ENCODE measurements at regions not wholly inside any gene's neighbourhood (a gene's known extent, or its start where the extent isn't known, plus 50 kb on each side); places are given as distances from the start of the nearest gene placed in this dataset.

GRCh38 chr9:28212979-28213378 is 639.7 kb upstream of the C9orf72 start (continued):
- no peak for TF ChIP-seq CBFB (CRISPR knock-in tag; IDR thresholded peaks at IDR 0.05)
- no peak for TF ChIP-seq ZBTB5 (IDR thresholded peaks at IDR 0.05)
- TF ChIP-seq SRSF1 (IDR thresholded peaks at IDR 0.05; ENCODE audit: low read depth, low read length): no peak
- TF ChIP-seq POLR3A (IDR thresholded peaks at IDR 0.05; ENCODE audit: borderline replicate concordance, extremely low read depth, insufficient read depth, insufficient read length): no peak
- TF ChIP-seq ZFP1 (CRISPR knock-in tag; IDR thresholded peaks at IDR 0.05): no peak
- TF ChIP-seq HMG20A (CRISPR knock-in tag; conservative IDR thresholded peaks at IDR 0.05): no peak

DNA sequence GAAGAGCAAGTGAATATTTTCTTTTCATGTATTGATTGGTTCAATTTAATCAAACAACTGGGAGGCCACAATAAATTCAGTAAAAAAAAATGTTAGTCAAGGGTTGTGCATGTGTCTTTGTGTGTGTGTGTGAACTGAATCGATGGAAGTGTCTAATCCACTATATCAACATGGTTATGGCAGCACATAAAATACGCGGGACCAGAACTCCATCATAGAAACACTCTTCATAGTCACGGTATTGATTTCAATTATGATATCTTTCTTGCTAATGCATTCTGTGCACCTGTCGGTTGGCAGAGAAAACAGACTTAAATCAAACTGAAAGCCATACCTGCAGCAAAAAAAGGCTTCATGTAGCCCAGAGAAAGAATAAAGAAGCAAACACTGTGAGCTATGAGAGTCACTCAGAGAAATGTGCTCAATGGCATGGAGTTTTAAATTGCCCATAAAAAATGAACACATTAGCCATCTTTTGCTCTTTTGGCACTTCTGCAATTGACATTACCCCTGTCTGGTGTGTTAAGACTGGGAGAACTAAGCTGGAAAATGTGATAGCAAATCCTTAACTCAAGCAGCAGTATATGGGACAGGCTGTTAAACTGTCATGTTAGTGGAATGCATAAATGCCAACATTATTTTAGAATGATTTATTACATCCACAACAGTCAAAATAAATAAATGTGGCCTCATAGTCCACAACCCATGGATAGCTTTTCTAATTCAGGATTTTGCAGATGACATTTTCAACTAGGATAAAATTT is 642.4 kb upstream of the C9orf72 start:
- Histone ChIP-seq H3K27me3 (ENCODE audit: control insufficient read depth in 2 of 2, insufficient read depth in 2 of 2, low read length in 2 of 2) (no peaks in the 10 kb centered on the region), H3K79me2 (ENCODE audit: control insufficient read depth, insufficient read depth, low read length) (no peaks in the 10 kb centered on the region), H3K27ac (ENCODE audit: extremely low read depth, low read depth, low read length) (no peak overlapping the region), H3K4me2 (ENCODE audit: insufficient read depth, low read length) (no peak overlapping the region), H3K9me3 (replicated peaks; ENCODE audit: control insufficient read depth, insufficient read depth, low read depth, low read length) (no peaks in the 10 kb centered on the region), H3K9ac (ENCODE audit: insufficient read depth in 1 of 2, low read depth in 2 of 2, low read length in 2 of 2) (no peak overlapping the region), H3K4me3 (no peak overlapping the region), H3K9me1 (ENCODE audit: control insufficient read depth, insufficient read depth, low read length) (no peaks in the 10 kb centered on the region), H3K4me1 (replicated peaks in 1 of 2; ENCODE audit: control insufficient read depth in 2 of 2, insufficient read depth in 2 of 2, low read length in 2 of 2) (no peaks in the 10 kb centered on the region), H4K20me1 (replicated peaks; ENCODE audit: control insufficient read depth, insufficient read depth, low read length) (no peaks in the 10 kb centered on the region), H3K36me3 (ENCODE audit: control insufficient read depth, insufficient read depth, low read length) (no peaks in the 10 kb centered on the region), H2AFZ (ENCODE audit: low read depth, low read length) (no peak overlapping the region)
- no peak for DNase-seq (ENCODE audit: extremely low read depth in 1 of 4, low spot score in 3 of 4)
- no peak for ATAC-seq
- CTCF ChIA-PET (ENCODE audit: low intra/inter-chr PET ratio): no interaction called here
- POLR2A ChIA-PET: no interaction called here
- intact Hi-C loops (cut with micrococcal nuclease) (no loop called here), in situ Hi-C loops (cut with MboI) (no loop called here)
- BruUV-seq (replicated peaks): no TSS peak
- no peak for FAIRE-seq
- 25% methylated on average over 1 of the region's 5 CpGs for WGBS (ENCODE audit: insufficient coverage, low coverage, missing lambda C conversion rate)
- TF ChIP-seq CBX2 (IDR thresholded peaks at IDR 0.05; ENCODE audit: insufficient read depth, low read length, poor library complexity, severe bottlenecking): no peak

All from K562 (cell line).